ENCODE measurements at regions not wholly inside any gene's neighbourhood (a gene's known extent, or its start where the extent isn't known, plus 50 kb on each side); places are given as distances from the start of the nearest gene placed in this dataset.

DNA sequence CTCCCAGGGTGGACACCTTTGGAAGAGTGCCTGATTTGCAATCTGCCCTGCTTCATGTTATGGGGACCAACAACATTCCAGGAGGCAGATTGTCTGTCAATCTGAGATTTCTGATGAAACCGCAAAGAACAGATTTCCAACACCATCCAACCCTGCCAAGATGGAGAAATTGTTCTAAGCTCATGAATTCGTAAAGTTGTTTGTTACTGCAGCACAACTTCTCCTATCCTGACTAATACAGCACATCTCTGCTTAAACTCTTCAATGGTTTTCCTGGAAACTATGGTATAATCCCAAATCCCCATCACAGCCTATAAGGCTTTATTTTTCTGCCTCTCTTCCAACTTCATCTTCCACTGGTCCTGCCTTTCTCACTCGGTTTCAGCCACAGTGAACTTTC is 210.3 kb upstream of the TSHZ3 start:
- DNase-seq (ENCODE audit: low spot score), result no peak

- DNase-seq (ENCODE audit: low spot score), result no peak
These were observed 211.1 kb upstream of the TSHZ3 start for GRCh38 chr19:31560086-31561060.

DNA sequence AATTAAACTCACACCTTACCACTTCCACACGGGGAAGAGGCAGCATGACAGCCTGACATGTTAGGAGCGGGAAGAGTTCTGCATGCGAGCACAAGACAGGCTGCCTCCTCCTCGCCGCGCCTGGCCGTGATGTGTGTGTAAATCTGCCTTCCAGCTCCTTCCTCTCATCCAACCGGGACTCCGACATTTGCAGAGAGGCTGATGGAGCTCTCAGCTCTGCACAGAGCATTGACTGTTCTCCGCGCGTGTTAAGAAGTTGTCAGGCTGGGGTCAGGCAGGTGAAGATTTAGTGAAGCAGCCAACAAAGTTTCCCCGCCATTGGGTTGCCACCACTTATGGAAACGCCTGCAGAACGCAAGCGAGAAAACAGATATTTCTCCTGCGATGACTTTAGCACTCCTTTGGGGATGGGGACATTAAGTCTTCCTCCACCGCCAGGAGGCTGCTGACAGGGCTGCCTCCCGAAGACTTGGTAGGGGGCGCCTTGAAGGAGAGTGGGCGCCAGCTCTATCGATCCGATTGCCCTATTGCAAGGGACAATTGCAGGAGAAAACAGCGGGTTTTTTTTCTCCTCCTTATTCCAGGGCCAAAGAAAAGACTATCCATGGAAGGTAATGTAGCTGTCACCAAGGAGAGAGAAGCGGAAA is 213.9 kb upstream of the TSHZ3 start:
- no peak for DNase-seq (ENCODE audit: low spot score)

DNA sequence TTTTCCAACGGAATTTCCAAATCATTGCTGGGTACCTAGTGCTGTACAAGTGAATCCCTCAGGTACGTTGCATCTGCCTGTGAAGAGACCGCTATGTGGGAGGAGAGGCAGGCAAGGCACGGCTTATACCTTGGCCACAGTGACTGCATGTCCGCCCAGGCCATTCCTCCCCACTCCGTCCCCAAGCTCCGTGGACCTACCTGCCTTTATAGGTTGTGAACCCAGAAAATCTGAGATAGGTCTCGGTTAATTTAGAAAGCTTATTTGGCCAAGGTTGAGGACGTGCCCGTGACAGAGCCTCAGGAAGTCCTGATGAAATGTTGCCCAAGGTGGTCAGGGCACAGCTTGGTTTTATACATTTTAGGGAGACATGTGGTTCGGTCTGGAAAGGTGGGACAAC is 218.5 kb upstream of the TSHZ3 start:
- no peak for DNase-seq (ENCODE audit: low spot score)

DNA sequence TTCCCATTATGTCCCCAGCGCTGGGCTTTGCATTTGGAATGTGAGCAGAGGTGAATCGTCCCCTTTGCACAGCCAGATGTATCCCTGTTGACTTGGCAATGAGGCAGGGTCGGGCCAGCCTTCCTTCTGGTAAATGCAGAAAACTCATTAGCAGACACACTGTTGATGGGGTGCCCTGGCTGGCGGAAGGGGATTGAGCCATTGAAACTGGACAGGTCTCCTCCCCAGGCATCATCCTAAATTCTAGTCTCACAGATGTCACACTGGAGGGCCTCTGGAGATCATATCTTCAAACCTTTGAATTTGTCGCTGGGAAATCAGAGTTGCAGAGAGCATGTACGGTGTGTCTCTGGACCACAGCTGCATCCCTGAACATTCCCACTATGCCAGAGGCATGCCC is 219.5 kb upstream of the TSHZ3 start:
- no peak for DNase-seq (ENCODE audit: low spot score)

- DNase-seq (ENCODE audit: low spot score), result no peak
These were observed 221.5 kb upstream of the TSHZ3 start for GRCh38 chr19:31570718-31571117.

GRCh38 chr19:31572102-31572975 is 223.1 kb upstream of the TSHZ3 start:
- no peak for DNase-seq (ENCODE audit: low spot score)

- DNase-seq (ENCODE audit: low spot score), result no peak
These were observed 223.7 kb upstream of the TSHZ3 start for GRCh38 chr19:31572976-31573298.

DNA sequence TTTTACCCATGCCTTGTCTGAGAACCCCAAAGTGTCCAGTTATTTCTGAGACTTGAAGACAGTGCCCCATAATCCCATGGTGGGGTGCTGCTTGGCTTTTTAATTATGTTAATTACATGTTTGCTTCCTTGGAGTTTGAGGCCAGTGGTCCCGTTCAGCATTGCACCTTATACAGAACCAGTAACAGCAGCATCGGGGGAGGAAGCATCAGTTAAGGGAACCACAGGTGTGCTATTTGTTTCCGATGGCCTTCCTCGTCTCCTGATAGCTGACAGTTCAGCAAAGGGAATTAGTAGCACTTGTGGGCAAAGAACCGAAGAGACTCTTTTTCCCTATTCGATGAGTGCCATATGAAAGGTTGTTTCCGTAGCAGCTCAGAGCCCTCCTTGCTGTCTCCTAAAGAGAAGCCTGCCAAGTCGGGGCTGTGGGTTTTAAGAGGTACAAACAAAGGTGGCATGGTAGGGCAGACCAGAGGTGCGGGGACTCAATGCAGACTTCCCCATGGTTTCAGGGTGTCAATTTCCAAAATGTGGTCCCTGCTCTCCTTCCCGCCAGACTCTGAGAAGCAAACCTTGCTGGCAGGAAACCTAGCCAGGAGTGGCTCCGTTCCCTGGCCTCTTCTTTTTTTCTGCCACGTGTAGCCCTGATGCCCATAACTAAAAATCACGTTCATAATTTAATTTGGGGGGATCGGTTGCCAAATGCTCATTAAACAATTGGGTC is 225.2 kb upstream of the TSHZ3 start:
- no peak for DNase-seq (ENCODE audit: low spot score)

- DNase-seq (ENCODE audit: low spot score), result no peak
These were observed 226.7 kb upstream of the TSHZ3 start for GRCh38 chr19:31575846-31576335.

- DNase-seq (ENCODE audit: low spot score), result no peak
These were observed 229.1 kb upstream of the TSHZ3 start for GRCh38 chr19:31578326-31578725.

DNA sequence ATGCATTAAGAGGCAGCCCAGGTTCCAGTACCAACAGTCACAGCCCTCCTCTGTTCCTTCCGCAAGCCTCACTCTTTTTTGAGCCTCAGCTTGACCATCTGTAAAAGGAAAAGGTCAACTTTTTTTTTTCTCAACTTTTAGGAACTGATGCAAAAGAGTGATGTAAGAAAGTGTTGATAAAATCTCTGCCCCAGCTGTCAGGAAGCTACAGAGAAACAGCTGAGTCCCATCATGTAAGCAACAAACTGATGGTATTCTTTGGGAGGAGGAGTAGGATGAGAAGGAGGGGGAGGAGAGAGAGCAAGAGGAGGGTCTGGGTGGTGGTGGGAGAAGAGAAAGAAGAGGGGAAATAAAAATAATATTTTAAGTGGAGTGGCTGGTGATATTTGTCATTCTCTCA is 233.9 kb upstream of the TSHZ3 start:
- no peak for DNase-seq (ENCODE audit: low spot score)

DNA sequence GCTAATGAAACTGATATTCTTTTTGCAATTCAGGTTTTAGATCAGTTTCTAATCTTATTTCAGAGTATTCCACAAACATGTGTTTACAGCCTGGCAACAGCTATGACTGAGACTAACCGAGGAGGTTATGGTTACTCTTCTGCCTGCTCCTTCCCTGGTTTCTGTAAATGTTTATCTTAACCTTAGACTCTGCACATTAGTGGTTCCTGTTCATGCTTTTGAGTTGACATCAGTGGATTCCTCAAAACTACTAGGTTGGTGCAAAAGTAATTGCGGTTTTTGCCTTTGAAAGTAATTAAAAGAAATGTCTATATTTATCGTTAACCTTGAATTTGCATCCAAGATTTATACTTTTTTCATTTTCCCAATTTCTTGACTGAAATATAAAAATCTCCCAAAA is 237.0 kb upstream of the TSHZ3 start:
- no peak for DNase-seq (ENCODE audit: low spot score)

DNA sequence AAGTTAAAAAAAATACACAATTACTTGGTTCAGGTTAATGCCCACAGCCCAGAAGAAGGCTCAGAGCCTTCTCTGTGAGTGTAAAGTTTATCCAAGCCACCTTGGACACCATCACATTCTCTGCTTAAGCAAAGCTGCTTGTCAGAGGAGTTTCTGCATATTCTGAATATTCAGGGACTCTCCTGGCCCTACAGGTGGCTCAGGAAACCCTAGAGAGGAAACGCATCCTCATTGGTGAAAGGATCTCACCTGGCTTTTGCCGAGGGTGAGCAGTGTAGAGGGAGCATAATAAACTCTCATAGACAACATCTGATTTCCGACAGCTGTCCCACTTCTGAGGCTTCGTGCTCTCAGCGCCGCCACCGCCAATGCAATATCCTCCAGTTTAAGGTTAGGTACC is 239.9 kb upstream of the TSHZ3 start:
- DNase-seq (ENCODE audit: low spot score), result no peak

GRCh38 chr19:31591258-31591657 is 242.0 kb upstream of the TSHZ3 start:
- no peak for DNase-seq (ENCODE audit: low spot score)

- DNase-seq (ENCODE audit: low spot score), result no peak
These were observed 243.2 kb upstream of the TSHZ3 start for GRCh38 chr19:31592456-31592855.

GRCh38 chr19:31594701-31595100 is 245.5 kb upstream of the TSHZ3 start:
- DNase-seq (ENCODE audit: low spot score), result no peak

DNA sequence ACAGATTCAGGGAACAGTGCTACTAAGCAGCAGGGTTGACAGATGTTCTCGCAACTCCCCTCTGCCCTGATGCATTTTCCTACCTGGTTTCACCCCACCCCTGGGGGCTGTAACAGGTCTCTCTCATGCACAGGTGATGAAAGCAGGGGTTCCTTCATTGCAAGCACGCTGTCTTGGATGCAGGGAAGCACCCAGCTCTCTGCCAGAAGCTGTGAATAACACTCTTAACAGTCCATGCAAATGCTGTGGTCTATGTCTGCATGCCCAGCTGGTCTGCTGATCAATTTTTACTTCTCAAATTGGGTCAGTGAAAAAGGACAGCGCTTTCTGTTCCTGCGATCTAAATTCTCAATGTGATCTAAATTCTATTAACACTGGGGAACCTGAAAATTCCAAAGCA is 246.3 kb upstream of the TSHZ3 start:
- no peak for DNase-seq (ENCODE audit: low spot score)

- DNase-seq (ENCODE audit: low spot score), result no peak
These were observed 247.5 kb upstream of the TSHZ3 start for GRCh38 chr19:31596751-31597150.

GRCh38 chr19:31597616-31598015 is 248.4 kb upstream of the TSHZ3 start:
- no peak for DNase-seq (ENCODE audit: low spot score)

GRCh38 chr19:31598730-31599238 is 249.5 kb upstream of the TSHZ3 start:
- no peak for DNase-seq (ENCODE audit: low spot score)

All from mucosa of gallbladder (tissue), 1 donor.